Activated CD4-positive, alpha-beta T cell treated with anti-CD3 and anti-CD28 coated beads for 48 hours (primary cell): ENCODE measurements at regions not wholly inside any gene's neighbourhood (a gene's known extent, or its start where the extent isn't known, plus 50 kb on each side); places are given as distances from the start of the nearest gene placed in this dataset.

Experiments used
- DNase-seq: peaks from one replicate; pipeline ENCODE4 v3.0.0-alpha.2; 2020

DNA sequence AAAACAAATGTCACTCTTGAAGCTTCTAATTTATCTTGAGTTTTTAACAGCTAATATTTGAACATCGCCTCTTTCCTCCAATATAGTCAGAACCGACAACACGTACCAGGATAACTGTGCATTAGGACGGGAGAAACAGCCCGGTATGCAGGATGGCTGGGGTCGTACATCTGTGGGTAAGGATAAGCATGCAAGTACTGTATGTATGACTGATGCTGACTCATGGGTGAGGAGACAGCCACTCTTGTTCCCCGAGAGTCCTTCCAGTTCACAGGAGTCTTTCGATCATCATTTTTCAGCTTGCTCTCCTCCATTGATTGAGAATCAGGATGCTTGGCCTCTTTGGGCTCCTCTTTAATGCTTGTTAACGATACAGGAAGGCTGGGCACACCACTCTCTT is 102.3 kb downstream of the ZNF608 start:
- DNase-seq: no peak

DNA sequence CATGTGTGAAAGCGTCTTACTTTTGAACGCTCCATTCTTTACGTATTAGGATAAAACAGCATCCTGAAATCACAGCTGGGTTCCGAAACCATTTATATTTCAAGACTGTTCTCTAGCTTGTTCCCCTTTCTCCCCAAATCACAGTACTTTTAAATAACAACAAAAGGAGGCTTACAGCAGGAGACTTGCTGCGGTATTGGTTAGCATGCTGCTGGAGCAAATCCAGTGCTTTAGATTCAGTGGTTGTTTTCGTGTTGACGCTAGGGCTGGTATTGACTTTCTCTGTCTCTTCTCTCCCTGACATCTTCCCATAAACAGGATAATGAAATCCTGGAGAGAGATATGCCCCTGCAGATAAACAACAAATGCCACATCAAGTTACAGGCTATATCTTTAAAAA is 103.1 kb downstream of the ZNF608 start:
- DNase-seq: no peak

DNA sequence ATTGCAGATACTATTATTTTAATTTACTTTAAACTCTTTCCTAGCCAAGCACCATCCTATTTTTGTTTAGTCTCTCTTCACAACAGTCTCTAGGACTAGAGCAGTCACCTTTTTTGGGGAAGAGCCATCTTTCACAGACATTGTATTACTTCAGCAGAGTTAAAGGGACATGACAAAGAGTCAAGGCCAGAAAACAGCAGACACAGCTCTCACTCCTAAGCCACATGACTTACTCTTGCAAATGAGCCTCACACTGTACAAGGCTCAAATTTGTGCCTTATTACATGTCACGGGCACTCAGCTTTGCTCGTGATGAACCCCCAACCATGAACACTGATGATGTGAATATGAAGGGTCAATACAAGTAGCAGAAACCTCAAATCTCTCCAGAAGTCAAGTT is 104.3 kb downstream of the ZNF608 start:
- no peak for DNase-seq

DNA sequence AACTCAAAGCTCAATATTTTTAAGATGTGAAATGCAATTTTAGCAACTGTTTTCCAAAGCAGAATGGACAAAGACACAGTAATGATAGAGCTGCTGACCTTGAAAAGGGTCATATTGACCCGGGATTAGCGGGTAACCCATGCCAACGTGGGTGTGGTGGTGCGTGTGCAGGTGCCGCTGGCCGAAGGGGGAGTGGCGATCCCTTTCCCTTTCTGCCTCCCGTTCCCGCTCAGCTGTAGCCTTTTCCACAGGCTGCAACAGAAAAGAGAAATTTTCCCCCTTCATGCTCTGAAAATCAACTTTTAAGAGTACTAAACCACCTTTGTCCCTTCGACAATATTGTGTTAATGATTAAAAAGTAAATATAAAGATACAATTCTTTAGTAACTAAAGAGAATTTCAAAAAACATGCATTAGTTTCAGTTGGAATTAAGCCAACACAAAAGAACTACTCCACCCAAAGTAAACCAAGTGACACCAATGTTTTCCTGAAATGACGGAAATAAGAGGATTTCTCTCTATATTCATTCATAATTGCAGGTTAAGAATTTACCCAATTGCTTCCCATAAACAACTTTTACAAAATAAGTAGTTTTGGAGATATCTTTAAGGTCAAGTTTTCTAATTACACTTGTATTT is 105.2 kb downstream of the ZNF608 start:
- DNase-seq: no peak

DNA sequence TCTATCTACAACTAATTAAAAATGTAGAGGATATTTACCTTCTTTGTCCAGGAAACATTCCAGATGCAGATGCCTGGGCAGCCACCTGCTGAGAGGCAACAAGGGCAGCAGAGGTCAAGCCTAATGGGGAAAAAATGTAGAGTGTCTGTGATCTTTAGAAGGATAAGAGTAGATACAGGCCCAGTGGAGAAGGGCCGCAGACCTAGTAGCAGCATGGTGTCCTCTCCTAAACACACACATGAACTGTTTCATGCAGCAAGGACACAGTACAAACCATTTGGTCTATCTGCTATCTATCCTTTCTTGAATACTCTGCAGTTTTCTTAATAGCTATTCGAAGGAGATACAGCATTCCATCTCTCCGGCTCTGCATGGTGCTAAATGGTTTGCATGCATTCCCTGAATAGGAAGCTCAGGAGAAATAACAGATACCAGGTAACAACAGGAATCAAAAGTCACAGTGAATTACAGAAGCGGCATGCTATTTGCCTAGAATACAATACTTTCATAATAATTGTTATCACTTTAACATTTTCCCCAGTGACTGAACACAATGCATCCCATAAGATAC is 107.3 kb downstream of the ZNF608 start:
- no peak for DNase-seq

DNA sequence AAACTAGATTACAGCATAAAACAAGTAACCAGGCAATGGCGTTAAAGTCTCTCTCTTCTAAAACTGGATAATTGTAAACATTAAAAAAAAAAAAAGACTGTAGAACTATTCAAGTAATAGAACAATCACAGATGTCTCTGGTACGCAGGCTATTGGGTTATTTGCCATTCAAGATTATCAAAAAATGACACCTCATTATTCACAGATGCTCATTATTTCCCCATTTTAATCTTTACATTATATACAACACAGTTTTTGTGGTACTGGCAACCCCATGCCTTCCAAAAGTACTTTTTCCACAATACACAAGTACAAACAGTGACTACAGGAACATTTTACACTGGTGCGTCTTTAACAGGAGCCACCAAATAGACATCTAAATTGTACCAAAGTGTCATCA is 109.4 kb downstream of the ZNF608 start:
- DNase-seq: no peak

DNA sequence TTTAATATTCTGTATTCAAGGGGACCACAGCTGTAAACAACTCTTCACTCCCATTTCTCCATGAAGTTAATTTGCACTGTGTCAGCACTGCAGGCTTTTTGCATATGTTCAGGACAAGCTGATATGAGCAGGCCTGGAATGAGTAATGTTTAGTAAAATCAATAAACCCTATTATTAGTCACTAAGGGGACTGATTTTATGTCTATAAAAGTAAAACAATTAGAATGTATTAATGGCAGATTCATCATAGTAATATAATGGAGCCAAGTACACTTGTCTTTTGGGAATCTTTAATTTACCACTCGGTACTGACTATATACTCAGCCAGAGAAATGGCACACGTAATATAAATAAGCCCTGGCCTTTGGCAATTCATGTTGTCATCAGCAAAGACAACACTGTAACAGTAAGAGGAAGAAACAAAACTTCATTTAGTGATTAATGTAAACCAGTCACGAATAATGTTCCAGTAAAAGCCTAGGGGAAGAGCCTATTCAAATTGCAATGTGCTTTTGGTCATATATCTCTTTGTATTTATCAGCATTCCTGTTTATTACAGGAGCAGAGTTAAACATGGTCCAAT is 111.6 kb downstream of the ZNF608 start:
- no peak for DNase-seq

DNA sequence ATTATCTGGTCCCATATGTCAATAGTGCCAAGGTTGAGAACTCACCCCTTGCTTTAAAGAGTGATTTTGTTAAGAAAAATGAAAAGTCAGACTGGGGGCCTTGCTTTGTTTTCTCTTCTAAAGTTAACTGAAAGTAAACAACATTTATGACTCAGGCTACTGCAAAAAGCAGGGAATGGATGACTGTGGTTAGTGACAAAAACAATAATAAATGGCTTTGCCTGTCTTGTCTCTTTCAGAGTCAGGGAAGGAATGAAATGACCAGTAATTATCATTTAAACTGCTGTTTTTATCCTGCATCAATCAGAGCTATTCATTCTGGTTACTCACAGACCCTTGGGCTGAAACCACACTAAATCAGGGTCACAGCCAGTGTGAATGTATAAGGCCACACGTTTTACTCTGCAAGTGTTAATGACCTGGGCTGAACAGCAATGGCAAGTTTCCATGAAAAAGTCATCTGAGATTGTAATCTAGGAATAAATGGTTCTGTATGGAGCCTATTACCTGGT is 112.2 kb downstream of the ZNF608 start:
- DNase-seq: no peak

DNA sequence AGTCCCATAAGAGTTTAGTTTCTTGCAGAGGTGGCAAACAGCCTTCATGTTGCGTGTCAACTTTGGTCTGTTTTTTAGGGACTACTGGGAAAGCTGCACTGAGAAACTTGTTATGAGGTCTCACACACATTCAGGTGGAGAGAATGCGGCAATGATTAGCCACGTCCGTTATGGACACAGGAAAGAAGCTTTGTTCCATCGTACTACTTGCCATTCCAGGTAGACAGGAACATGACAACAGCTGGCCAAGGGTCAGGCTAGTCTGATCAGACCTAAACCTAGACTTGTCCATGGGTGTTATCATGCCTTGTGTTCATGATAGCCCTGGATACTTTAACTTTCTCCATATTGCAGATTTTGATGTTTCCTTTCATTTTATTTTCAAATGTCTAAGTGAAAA is 113.2 kb downstream of the ZNF608 start:
- no peak for DNase-seq

DNA sequence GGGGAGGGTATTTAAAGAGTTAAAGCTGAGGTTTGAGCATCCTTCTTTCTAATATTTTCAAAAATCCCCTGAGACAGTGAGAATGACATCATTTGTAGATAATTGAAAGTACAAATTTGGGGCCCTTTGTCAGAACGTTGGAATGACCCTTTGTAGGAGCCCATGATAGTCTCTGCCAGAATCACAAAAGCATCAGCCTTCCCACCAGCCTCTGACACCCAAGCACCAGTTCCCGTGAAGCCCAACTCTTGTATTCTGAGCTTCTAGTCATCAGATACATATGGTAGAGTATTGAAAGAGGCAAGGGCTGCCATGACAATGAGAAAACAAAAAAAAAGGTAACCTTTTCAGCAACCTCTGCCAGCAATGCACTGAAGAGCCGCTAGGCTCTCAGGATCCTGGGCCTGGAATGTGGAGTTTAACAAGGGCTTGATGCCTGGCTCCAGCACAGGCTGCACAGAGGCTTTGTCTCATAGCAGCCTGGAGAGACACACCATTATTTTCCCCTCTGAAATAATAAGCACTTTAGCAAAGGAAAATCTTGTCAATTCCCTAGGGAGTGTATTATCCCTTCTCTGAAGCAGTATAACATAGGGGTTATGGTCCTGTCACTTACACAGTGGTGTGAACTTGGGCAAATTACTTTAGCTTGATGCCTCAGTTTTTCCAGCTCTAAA is 114.4 kb downstream of the ZNF608 start:
- no peak for DNase-seq

DNA sequence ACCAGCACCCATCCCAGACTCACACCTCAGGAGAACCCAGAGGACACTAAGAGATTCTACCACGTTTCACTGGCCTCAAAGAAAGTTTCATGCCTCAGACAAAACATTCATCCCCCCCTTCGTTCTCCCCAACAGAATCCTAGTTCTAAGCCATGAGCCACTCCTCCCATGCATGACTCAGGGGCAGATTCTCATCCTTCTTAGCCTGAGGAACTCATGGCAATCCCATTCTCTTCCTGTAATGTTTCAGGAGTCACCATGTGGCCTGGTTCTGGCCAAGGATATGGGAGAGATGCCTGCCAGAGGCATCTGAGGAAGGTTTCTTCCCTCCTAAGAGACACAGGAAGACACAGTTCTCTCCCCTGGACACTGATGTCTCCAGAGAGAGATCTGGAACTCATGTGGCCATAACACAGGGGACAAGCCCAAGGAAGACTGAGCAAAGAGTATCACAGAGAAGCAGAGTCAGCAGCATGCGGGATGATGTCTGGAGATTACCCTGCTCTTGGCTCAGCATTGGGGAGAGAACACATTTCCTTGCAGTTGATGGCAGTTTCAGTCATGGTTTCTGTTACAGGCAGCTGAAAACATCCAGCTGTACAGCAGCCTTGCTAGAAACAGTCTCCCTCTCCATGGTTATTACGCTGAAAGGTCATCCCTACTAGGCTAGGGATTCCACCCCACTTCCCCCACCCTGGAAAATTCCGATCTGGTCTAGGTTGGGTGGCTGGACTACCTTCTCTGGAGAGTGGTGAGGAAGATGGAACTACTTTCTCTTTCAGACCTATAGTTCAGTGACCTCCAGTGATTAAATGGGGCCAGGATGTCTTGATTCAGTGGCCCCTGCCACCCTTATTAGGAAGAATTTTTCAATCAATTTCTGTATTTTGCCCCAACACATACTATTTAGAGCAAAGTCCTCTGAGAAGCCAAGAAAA is 115.4 kb downstream of the ZNF608 start:
- DNase-seq: no peak

DNA sequence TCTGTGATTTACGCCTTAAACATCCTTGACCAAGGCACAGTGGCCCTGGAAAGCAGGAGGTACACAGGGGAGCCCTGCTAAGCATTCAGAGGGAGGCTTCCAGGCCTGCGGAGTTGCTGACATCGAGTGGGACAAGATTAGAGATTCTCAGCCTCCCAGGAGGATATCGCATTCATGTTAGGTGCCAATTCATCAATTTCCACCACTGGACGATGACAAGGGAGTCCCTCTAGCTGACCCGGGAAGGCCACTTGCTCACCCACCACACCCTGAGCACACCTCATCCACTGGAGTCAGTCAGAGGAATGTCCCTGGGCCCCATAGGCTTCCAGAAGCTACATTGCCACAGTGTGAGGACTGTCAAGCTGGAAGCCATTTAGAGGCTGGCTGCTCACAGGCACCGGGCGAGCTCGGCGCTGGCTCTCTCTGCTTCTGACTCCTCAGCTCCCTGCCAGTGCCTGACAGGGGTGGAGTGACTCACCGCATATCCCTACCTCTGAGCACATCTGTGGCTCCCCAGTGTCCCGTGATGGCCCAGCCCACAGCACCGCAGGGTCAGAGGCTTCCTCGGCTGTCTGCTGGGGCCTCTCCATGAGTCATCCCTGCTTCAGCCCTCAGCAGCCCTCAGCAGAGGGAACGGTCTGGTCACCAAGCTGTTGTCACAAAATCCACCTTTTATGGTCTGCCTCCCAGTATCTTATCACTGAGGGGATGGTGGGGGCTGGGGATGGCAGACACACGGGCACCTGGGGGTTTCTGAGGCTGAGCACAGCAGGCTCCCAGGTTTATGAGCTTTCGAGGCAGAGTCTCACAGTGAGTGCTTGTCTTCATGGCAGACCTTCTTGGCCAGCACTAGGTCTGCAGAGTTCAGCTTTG is 117.5 kb downstream of the ZNF608 start:
- no peak for DNase-seq

DNA sequence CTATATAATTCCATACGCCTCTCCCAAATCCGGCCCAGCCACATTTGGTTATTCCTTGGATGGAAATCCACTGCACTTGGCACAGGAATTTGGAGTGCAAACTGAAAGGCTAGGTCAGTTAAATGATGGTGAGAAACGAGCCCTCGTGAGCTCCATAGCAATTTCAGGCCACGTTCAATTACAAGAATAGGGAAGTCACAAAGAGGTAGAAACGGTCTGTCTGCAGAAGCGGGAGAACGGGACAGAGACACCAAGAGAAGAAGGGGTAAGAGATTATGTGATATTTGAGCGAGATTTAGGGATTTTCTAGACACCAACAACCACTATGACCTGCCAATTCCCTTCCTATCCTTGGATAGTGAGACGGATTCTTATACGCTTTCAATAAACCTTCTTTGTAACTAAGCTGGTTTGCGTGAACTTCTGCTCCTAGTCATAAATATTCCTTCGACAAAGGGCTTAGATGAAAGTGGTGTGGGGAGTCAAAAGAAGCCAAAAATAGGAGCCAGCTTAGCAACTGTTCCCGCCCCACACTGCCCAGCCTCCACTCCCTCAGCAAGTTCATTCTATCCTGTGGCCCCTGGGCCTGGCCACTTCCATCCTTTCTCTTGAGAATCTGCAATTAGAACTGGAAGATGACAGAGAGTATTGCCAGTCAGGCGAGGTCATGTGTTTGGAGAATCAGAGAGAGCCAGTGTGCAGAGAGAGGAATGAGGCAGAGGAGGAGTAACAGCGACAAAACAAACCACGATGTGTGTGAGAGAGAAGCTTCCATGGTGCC is 118.4 kb downstream of the ZNF608 start:
- no peak for DNase-seq

DNA sequence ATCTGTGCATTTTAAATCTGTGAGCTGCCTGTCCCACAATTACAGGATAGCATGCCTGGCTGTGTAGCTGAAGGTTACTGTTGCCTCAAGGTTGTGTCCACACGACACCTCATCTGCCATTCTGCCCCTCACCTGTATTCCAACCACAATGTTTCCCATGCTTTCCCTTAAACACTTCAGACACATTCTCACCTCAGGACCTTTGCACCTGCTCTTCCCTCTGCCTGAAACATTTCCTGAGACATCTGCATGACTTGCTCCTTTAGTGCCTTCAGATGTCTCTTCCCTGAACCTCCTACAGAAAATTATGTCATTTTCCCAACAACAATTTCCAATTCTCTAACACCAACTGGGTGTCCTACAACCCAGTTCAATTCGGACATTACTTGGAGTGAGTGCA is 120.4 kb downstream of the ZNF608 start:
- no peak for DNase-seq

DNA sequence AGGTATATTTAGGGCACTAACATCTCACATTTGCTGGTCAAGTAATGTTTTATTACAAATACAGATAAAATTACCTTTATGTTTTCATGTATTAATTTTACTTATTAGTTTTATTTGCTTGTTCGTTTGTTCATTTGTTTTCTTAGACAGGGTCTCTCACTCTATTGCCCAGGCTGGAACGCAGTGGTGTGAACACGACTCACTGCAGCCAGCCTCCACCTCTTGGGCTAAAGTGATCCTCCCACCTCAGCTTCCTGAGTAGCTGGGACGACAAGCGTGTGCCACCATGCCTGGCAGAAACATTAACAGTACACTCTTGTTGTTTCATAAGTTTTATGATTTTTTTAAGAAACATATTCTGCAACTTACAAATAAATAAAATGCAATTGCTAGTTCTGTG is 123.2 kb downstream of the ZNF608 start:
- DNase-seq: no peak

DNA sequence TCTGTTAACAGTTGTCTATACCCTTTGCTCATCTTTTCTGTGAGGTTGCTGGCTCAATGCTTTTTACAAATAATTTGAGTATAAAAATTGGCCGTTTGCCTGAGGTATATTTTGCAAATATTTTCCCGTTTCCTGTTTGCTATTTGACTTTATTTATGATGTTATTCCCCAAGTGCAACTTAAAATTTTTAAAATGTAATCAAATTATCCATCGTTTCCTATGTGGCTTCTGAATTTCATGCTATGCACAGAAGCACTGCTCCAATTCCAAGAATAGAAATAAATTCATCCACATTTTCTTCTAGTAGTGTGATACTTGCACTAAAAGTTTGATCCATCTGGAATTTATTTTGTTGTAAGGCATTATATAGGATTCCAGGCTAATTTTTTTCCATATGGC is 123.6 kb downstream of the ZNF608 start:
- DNase-seq: no peak

DNA sequence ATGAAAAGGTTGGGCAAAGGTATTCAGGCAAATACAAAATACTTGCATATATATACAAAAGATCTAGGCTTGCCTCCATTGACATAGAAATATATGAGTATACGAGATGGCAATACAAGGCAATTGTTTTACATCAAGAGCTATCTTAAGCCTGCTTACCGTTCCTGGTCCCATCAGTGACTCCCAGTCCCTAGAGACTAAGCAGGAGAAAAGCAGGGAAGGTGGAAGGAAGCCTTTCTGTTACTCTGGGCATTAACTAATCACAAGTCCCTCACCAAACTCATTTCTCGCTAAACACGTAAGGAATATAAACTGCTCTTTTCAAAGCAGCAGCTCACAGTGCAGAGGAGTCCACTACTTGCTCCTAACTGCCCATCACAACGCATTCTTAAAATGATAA is 125.2 kb downstream of the ZNF608 start:
- no peak for DNase-seq

DNA sequence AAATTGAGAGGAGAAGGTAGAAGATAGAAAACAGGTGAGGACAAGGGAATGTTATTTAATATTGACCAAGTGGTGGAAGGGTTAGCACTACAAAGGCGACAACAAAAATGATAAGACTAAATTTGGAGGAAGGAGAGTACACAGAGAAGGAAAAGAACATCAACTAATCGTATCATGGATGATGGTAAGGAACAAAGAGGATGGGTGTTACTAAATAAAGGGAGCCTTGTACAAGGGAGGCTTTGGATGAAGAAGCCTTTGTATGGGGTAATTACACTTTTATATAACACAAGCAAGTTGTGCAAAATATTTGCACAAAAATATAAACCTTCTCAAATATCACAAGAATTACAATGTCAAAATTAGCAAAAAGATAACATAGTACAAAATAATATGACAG is 125.7 kb downstream of the ZNF608 start:
- no peak for DNase-seq

DNA sequence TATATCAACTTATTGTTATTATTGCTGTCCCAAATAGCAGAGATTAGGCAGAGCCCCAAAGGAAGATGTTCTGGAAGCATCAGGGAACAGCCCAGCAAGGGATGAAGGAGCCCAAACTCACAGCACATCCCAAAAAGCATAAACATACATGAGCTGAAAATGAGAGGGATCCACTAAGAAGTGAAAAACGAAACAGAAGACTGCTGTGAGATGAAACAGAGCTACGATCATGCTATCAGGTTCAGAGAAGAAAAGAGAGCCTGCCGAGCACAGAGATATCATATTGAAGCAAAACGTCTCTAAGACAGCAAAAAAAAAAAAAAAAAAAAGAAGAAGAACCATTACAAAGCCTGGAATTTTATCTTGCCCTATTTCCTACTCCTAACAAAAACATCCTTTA is 127.3 kb downstream of the ZNF608 start:
- DNase-seq: no peak

DNA sequence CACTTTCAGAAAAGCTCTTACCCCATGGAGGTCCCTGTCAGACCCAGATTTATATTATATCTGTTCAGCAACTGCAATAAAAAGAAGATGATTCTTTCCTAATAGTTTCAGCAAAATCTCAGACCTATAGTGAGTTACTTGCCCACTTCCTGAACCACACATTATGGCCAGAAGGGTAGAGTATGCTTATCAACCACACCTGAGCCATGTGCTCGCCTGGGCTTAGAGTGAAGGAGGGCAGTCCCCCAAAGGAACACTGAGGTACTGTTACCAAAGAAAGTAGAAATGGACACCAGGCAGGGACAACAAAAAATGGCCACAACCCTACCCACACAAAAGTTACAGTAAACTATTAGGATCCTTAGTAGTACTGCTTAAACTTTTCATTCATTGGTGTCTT is 128.7 kb downstream of the ZNF608 start:
- DNase-seq: no peak

DNA sequence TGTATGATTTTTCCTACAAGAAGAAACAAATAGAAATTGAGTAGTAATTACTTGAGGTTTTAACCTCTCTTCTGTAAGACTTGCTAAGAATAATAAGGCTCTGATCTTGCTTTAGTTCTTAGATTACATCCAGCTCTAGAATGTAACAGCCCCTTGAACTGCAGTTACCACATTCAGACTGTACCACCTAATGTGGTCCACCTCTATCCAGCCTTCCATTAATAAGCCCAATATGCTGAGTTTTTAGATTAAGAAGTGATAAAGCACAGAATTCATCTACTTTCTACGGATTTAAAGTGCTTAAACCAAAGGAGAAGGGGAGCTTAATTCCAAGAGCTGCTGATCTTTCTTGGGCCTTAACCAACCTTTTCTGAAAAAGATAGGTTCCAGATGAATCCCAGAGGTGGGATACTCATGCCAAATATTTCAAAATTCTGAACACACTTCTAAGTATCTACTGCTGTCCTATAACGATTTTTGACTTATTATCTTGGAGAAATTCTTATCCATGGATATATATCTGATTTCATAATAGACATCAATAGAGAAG is 131.5 kb downstream of the ZNF608 start:
- DNase-seq: no peak
